ENCODE measurements at regions not wholly inside any gene's neighbourhood (a gene's known extent, or its start where the extent isn't known, plus 50 kb on each side); places are given as distances from the start of the nearest gene placed in this dataset.
"Not testable (repeated sequence)": the region's sequence is repeated elsewhere in the genome, so short reads cannot be mapped to it uniquely, and the experiment has no call there.

- DNase-seq, result no peak
These were observed 375.5 kb downstream of the UTRN start for GRCh38 chr6:144660561-144661115.

- peak; percentile 68 for DNase-seq
These were observed 376.1 kb downstream of the UTRN start for GRCh38 chr6:144661116-144661806.

GRCh38 chr6:144662812-144663365 is 377.8 kb downstream of the UTRN start:
- DNase-seq, result no peak

- DNase-seq, result no peak
These were observed 379.1 kb downstream of the UTRN start for GRCh38 chr6:144664281-144664680.

- DNase-seq, result no peak
These were observed 379.8 kb downstream of the UTRN start for GRCh38 chr6:144664947-144665346.

GRCh38 chr6:144665932-144666450 is 380.9 kb downstream of the UTRN start:
- DNase-seq, result no peak

- DNase-seq, result no peak
These were observed 381.6 kb downstream of the UTRN start for GRCh38 chr6:144666781-144667180.

GRCh38 chr6:144667532-144668503 is 382.7 kb downstream of the UTRN start:
- DNase-seq, result no peak

GRCh38 chr6:144670259-144670658 is 385.1 kb downstream of the UTRN start:
- DNase-seq, result not testable (repeated sequence)

- no peak for DNase-seq
These were observed 388.7 kb downstream of the UTRN start for GRCh38 chr6:144673807-144674206.

GRCh38 chr6:144675231-144675861 is 390.2 kb downstream of the UTRN start:
- DNase-seq, result no peak

GRCh38 chr6:144676310-144676709 is 391.2 kb downstream of the UTRN start:
- not testable (repeated sequence) for DNase-seq

GRCh38 chr6:144677263-144677662 is 392.1 kb downstream of the UTRN start:
- not testable (repeated sequence) for DNase-seq

GRCh38 chr6:144678844-144679243 is 393.7 kb downstream of the UTRN start:
- DNase-seq, result no peak

GRCh38 chr6:144681334-144681733 is 396.2 kb downstream of the UTRN start:
- peak; percentile 14 for DNase-seq

- DNase-seq, result no peak
These were observed 398.3 kb downstream of the UTRN start for GRCh38 chr6:144683216-144684070.

- DNase-seq, result no peak
These were observed 403.6 kb downstream of the UTRN start for GRCh38 chr6:144688713-144689112.

GRCh38 chr6:144689503-144690040 is 404.4 kb downstream of the UTRN start:
- DNase-seq, result no peak

GRCh38 chr6:144690133-144690532 is 405.0 kb downstream of the UTRN start:
- no peak for DNase-seq

GRCh38 chr6:144690666-144691065 is 405.5 kb downstream of the UTRN start:
- DNase-seq, result no peak

GRCh38 chr6:144692050-144692449 is 406.9 kb downstream of the UTRN start:
- DNase-seq, result not testable (repeated sequence)
